Muscle layer of colon (tissue), 2 donors: ENCODE measurements at regions not wholly inside any gene's neighbourhood (a gene's known extent, or its start where the extent isn't known, plus 50 kb on each side); places are given as distances from the start of the nearest gene placed in this dataset.

ENCODE experiments used
- H3K27ac ChIP-seq: one replicate; pipeline ENCODE4 v1.7.0; 2013; ENCODE audit warnings: low read depth, mild to moderate bottlenecking, low read length, moderate library complexity
- H3K27me3 ChIP-seq, 2 donors: one replicate each; pipeline ENCODE4 v1.7.0; 2013; ENCODE audit warnings: low read length in 2 of 2, mild to moderate bottlenecking in 2 of 2; ENCODE audit not compliant: insufficient read depth in 2 of 2, control insufficient read depth in 1 of 2
- H3K36me3 ChIP-seq: one replicate; pipeline ENCODE4 v1.7.0; 2013; ENCODE audit warnings: mild to moderate bottlenecking, low read length; ENCODE audit not compliant: insufficient read depth
- H3K4me1 ChIP-seq: one replicate; pipeline ENCODE4 v1.7.0; 2013; ENCODE audit warnings: mild to moderate bottlenecking, low read length; ENCODE audit not compliant: insufficient read depth
- H3K4me3 ChIP-seq, 2 donors: one replicate each; pipeline ENCODE4 v1.7.0; 2013; ENCODE audit warnings: low read length in 2 of 2, low read depth in 1 of 2, mild to moderate bottlenecking in 1 of 2, moderate library complexity in 1 of 2
- H3K9ac ChIP-seq: one replicate; pipeline ENCODE4 v1.7.0; 2013; ENCODE audit warnings: low read length
- H3K9me3 ChIP-seq: one replicate; pipeline ENCODE4 v1.7.0; 2013; ENCODE audit warnings: mild to moderate bottlenecking, low read length
- donor health status: abdominal sarcoma.
- donor health status: Adenocarcinoma of cecum.

DNA sequence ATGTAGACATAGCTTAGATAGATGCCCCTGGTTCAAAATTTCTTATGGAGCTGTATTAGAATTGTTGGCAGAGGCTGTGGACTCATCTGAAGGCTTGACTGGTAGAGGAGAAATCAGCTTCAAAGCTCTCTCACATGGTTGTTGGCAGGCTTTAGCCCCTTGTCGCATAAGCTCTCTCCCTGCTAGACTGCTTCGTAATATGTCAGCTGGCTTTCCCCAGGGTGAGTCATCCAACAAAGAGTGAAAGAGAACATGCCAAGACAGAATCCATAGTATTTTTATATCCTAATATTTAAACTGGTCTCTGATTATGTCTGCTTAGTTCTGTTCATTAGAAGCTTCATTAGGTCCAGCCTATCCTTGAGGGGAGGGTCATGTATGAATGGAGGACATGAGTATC, 427.4 kb upstream of the NAALADL2 start:
- Histone ChIP-seq H3K27me3 (no peaks in the 10 kb centered on the region), H3K4me3 (no peak overlapping the region), H3K9me3 (no peaks in the 10 kb centered on the region)

DNA sequence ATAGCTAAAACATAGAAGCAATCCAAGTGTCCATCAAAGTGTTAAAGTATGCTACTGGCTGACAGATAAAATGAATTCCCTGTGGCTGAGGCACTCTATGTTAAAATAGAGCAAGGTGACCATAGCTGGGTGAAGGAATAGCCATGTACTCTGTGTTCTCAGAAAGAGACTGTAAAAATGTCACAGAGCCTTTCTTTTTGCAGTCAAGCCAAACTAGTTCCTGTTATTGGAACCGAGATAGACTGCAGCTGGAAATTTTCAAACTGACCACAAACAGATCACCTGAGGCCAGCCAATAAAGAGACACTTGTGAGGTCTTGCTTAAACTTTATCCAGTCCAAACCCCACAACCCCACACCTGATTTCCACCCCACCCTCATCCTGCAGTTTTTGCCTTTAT, 422.8 kb upstream of the NAALADL2 start:
- Histone ChIP-seq H3K27ac (peak overlapping the region; percentile 58), H3K9me3 (no peaks in the 10 kb centered on the region), H3K4me3 (no peak overlapping the region), H3K4me1 (peaks cover 21% of the 10 kb centered on the region), H3K27me3 (no peaks in the 10 kb centered on the region), H3K36me3 (no peaks in the 10 kb centered on the region), H3K9ac (no peak overlapping the region)

More for the DNA sequence above, 427.4 kb upstream of the NAALADL2 start:
- Histone ChIP-seq H3K9ac (no peak overlapping the region), H3K36me3 (no peaks in the 10 kb centered on the region), H3K27ac (no peak overlapping the region), H3K4me1 (peaks cover 11% of the 10 kb centered on the region)

- Histone ChIP-seq H3K9ac (peak overlapping the region; percentile 69), H3K36me3 (no peaks in the 10 kb centered on the region), H3K9me3 (no peaks in the 10 kb centered on the region), H3K27ac (peak overlapping the region; percentile 99), H3K4me1 (peaks cover 30% of the 10 kb centered on the region), H3K4me3 (no peak overlapping the region), H3K27me3 (no peaks in the 10 kb centered on the region)
Measured at GRCh38 chr3:174438501-174439145, 420.5 kb upstream of the NAALADL2 start.

GRCh38 chr3:174439331-174440252, 419.5 kb upstream of the NAALADL2 start:
- no peaks in the 10 kb centered on the region for H3K27me3 ChIP-seq
- H3K4me1 ChIP-seq: peaks cover 30% of the 10 kb centered on the region
- H3K9ac ChIP-seq: peak overlapping the region; percentile 69
- peak overlapping the region; percentile 99 for H3K27ac ChIP-seq
- no peaks in the 10 kb centered on the region for H3K36me3 ChIP-seq
- H3K9me3 ChIP-seq: no peaks in the 10 kb centered on the region
- H3K4me3 ChIP-seq: peak overlapping the region; percentile 63 to 71

DNA sequence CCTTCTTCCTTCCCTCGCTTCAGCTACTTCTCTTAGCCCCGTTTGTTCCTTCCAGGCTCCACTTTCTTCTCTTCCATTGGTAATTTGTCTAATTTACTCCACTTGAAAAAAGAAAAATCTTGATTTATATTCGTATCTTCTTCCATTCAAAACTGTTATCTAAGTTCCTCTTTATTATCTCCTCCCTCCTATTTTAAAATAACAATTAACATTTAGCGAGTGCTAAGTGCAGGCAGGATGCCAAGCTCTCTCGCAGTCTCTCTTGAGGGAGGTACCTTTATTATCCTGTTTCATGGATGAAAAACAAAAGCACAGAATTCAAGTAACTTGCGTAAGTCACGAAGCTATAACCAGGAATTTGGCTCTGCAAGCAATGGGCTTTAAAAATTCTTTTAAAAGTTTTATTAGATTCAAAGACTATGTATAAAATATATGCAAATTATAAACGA, 418.9 kb upstream of the NAALADL2 start:
- Histone ChIP-seq H3K9ac (peak overlapping the region; percentile 69), H3K9me3 (no peaks in the 10 kb centered on the region), H3K4me1 (peaks cover 30% of the 10 kb centered on the region), H3K36me3 (no peaks in the 10 kb centered on the region), H3K27ac (peak overlapping the region; percentile 99), H3K27me3 (no peaks in the 10 kb centered on the region), H3K4me3 (peak overlapping the region; percentile 63 to 71)

- peak overlapping the region; percentile 99 for H3K27ac ChIP-seq
- H3K4me1 ChIP-seq: peaks cover 26% of the 10 kb centered on the region
- H3K27me3 ChIP-seq: no peaks in the 10 kb centered on the region
- peak overlapping the region; percentile 63 to 71 for H3K4me3 ChIP-seq
- H3K9ac ChIP-seq: peak overlapping the region; percentile 69
- H3K9me3 ChIP-seq: no peaks in the 10 kb centered on the region
- H3K36me3 ChIP-seq: no peaks in the 10 kb centered on the region
Measured at GRCh38 chr3:174440741-174441587, 418.2 kb upstream of the NAALADL2 start.

GRCh38 chr3:174441588-174442301, 417.4 kb upstream of the NAALADL2 start:
- Histone ChIP-seq H3K9me3 (no peaks in the 10 kb centered on the region), H3K9ac (peak overlapping the region; percentile 69), H3K4me3 (peak overlapping the region; percentile 63 to 71), H3K27me3 (no peaks in the 10 kb centered on the region), H3K27ac (peak overlapping the region; percentile 99), H3K4me1 (peaks cover 18% of the 10 kb centered on the region), H3K36me3 (no peaks in the 10 kb centered on the region)

- Histone ChIP-seq H3K27me3 (no peaks in the 10 kb centered on the region), H3K27ac (peak overlapping the region; percentile 99), H3K9me3 (no peaks in the 10 kb centered on the region), H3K36me3 (no peaks in the 10 kb centered on the region), H3K4me3 (peak overlapping the region; percentile 63 to 71), H3K9ac (peak overlapping the region; percentile 69), H3K4me1 (peaks cover 17% of the 10 kb centered on the region)
Measured at GRCh38 chr3:174442302-174442682, 416.8 kb upstream of the NAALADL2 start.

- no peak overlapping the region for H3K9ac ChIP-seq
- H3K27me3 ChIP-seq: no peaks in the 10 kb centered on the region
- no peak overlapping the region for H3K4me3 ChIP-seq
Measured at GRCh38 chr3:174444391-174444790, 414.7 kb upstream of the NAALADL2 start.

DNA sequence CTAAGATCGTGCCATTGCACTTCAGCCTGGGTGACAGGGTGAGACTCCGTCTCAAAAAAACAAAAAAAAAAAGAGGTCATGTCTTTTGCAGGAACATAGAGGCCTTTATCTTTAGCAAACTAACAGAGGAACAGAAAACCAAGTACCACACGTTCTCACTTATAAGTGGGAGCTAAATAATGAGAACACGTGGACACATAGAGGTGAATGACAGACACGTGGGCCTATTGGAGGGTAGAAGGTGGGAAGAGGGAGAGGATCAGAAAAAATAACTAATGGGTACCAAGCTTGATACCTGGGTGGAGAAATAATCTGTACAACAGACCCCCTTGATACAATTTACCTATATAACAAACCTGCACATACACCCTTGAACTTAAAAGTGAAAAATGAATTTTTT, 401.4 kb upstream of the NAALADL2 start:
- Histone ChIP-seq H3K9me3 (no peaks in the 10 kb centered on the region), H3K27me3 (no peaks in the 10 kb centered on the region), H3K4me3 (no peak overlapping the region), H3K36me3 (no peaks in the 10 kb centered on the region), H3K27ac (no peak overlapping the region), H3K9ac (no peak overlapping the region), H3K4me1 (no peaks in the 10 kb centered on the region)

More at GRCh38 chr3:174444391-174444790, 414.7 kb upstream of the NAALADL2 start:
- H3K36me3 ChIP-seq: no peaks in the 10 kb centered on the region
- no peaks in the 10 kb centered on the region for H3K9me3 ChIP-seq
- H3K4me1 ChIP-seq: peaks cover 10% of the 10 kb centered on the region
- H3K27ac ChIP-seq: no peak overlapping the region
